Tibial nerve (tissue), 4 donors: ENCODE measurements at regions not wholly inside any gene's neighbourhood (a gene's known extent, or its start where the extent isn't known, plus 50 kb on each side); places are given as distances from the start of the nearest gene placed in this dataset.

Source experiments
- DNase-seq, 2 donors: peaks; one replicate each; pipeline ENCODE4 v3.0.0-alpha.2; 2019; ENCODE audit warnings: low spot score in 2 of 2
- H3K27ac ChIP-seq, 4 donors: fragments of 200-600 bp; sonication (generic) in 3 of 4; one replicate each; pipeline ENCODE4 v1.5.1; 2017 to 2019; ENCODE audit warnings: mild to moderate bottlenecking in 1 of 4
- H3K27me3 ChIP-seq, 2 donors: fragments of 200-600 bp; sonication (generic) in 1 of 2; one replicate each; pipeline versions ENCODE4 v1.5.1 to v1.6.0; 2017 to 2019
- H3K36me3 ChIP-seq, 3 donors: fragments of 200-600 bp; sonication (generic); one replicate each; pipeline ENCODE4 v1.5.1; 2018 to 2019
- H3K4me1 ChIP-seq, 4 donors: fragments of 200-600 bp; sonication (generic) in 3 of 4; one replicate each; pipeline ENCODE4 v1.5.1; 2017 to 2019
- H3K4me3 ChIP-seq, 4 donors: fragments of 200-600 bp; sonication (generic) in 3 of 4; one replicate each; pipeline ENCODE4 v1.5.1; 2017 to 2019; ENCODE audit warnings: mild to moderate bottlenecking in 1 of 4, moderate library complexity in 1 of 4
- H3K9me3 ChIP-seq, 4 donors: fragments of 200-600 bp; sonication (generic) in 3 of 4; one replicate each; pipeline ENCODE4 v1.5.1; 2017 to 2019
- EP300 ChIP-seq, 2 donors: sonication (generic); formaldehyde crosslinking; IDR thresholded peaks; one replicate each; pipeline ENCODE4 v1.6.1; 2017; ENCODE audit warnings: antibody characterized with exemption in 2 of 2, mild to moderate bottlenecking in 1 of 2
- POLR2A ChIP-seq, 2 donors: fragments of 450-650 bp; IDR thresholded peaks; one replicate each; pipeline ENCODE4 v1.6.1; 2017; ENCODE audit warnings: antibody characterized with exemption in 2 of 2, mild to moderate bottlenecking in 2 of 2, moderate library complexity in 2 of 2
- WGBS, 2 donors: methylation state at CpG; one replicate each; pipeline ENCODE4 v1.1.5; 2018; 5-methylcytosine and 5-hydroxymethylcytosine counted together
- TF ChIP-seq, protein P1 (sequence below), 5 experiments: fragments of 200-600 bp in 3 of 5; fragments of 450-650 bp in 2 of 5; sonication (generic) in 3 of 5; IDR thresholded peaks; one replicate each; pipeline ENCODE4 v1.5.1; 2016 to 2019; ENCODE audit warnings: antibody characterized with exemption in 5 of 5, mild to moderate bottlenecking in 3 of 5, moderate library complexity in 2 of 5

DNA sequence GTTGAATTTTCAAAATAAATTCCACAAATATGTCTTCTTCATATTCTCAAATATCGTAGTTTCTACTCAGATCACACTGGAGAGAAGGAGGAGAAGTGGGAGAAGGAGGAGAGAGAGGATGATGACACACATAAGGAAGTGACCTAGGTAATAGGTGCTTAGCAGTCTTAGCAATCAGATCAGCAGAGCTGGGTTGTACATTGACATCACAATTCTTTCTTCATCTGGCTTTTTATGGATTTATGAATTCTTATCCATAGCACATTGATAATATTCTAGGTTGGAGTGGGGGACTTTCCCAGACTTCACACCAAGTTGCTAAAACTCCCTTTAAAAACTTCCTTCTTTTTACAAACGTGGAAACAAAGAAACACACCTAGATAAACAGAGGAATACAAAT lies 86.9 kb downstream of the FGF9 start:
- H3K4me1 ChIP-seq = no peaks in the 10 kb centered on the region
- H3K27ac ChIP-seq = no peak overlapping the region
- no peaks in the 10 kb centered on the region for H3K36me3 ChIP-seq
- no peak overlapping the region for H3K4me3 ChIP-seq
- H3K27me3 ChIP-seq = no peaks in the 10 kb centered on the region
- whole genome bisulfite sequencing, 2 donors = 67 to 78% methylated on average over 2 of the region's 2 CpGs
- no peak for TF ChIP-seq EP300 (IDR thresholded peaks at IDR 0.05)
- TF ChIP-seq, protein P1, sequence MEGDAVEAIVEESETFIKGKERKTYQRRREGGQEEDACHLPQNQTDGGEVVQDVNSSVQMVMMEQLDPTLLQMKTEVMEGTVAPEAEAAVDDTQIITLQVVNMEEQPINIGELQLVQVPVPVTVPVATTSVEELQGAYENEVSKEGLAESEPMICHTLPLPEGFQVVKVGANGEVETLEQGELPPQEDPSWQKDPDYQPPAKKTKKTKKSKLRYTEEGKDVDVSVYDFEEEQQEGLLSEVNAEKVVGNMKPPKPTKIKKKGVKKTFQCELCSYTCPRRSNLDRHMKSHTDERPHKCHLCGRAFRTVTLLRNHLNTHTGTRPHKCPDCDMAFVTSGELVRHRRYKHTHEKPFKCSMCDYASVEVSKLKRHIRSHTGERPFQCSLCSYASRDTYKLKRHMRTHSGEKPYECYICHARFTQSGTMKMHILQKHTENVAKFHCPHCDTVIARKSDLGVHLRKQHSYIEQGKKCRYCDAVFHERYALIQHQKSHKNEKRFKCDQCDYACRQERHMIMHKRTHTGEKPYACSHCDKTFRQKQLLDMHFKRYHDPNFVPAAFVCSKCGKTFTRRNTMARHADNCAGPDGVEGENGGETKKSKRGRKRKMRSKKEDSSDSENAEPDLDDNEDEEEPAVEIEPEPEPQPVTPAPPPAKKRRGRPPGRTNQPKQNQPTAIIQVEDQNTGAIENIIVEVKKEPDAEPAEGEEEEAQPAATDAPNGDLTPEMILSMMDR (IDR thresholded peaks at IDR 0.05) = no peak
- TF ChIP-seq POLR2A (IDR thresholded peaks at IDR 0.05) = no peak
- no peaks in the 10 kb centered on the region for H3K9me3 ChIP-seq
- DNase-seq = no peak

DNA sequence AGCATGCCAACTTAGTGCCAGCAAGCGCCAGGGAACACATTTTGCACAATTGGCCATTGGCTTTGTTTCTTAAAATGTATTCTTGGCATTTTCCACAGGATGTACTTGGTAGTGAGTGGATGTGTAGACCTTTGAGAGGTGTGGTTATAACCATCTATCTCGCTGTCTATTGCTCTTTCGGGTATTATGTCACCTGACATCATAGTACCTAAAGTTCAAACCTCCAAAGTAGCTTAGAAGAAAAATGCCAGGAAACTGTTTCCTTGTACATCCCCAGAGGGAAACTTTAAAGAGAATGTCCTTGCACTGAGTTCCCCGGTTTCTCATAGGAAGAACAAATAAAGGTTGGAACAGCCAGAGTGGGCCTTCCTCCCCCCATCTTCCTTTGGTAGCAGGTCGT lies 87.6 kb downstream of the FGF9 start:
- WGBS, 2 donors = 78 to 81% methylated on average over 5 of the region's 5 CpGs
- no peak overlapping the region for H3K27ac ChIP-seq
- no peaks in the 10 kb centered on the region for H3K4me1 ChIP-seq
- TF ChIP-seq EP300 (IDR thresholded peaks at IDR 0.05) = no peak
- TF ChIP-seq, protein P1 (IDR thresholded peaks at IDR 0.05) = no peak
- no peak for TF ChIP-seq POLR2A (IDR thresholded peaks at IDR 0.05)
- no peaks in the 10 kb centered on the region for H3K36me3 ChIP-seq
- no peaks in the 10 kb centered on the region for H3K27me3 ChIP-seq
- H3K4me3 ChIP-seq = no peak overlapping the region
- H3K9me3 ChIP-seq = no peaks in the 10 kb centered on the region
- no peak for DNase-seq

DNA sequence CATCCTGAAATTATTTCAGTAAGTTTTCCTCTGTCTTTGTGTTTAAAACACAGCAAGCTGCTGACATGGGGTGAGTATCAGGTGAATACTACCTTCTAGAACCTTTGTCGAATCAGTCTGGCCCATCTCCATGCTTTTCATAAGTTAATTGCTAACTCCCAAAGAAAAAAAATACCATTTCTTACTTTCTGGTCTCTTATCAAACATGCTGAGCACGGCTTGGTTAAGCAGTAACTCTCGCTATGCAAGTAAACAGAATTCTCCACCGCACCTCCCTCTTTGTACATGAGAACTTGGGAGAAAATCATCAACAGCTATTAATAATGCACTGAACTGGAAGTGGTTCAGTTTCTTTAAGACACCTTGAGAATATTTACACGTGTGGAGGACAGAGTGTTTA lies 88.6 kb downstream of the FGF9 start:
- no peaks in the 10 kb centered on the region for H3K4me1 ChIP-seq
- no peak overlapping the region for H3K27ac ChIP-seq
- H3K36me3 ChIP-seq = no peaks in the 10 kb centered on the region
- no peak overlapping the region for H3K4me3 ChIP-seq
- 63 to 82% methylated on average over 5 of the region's 5 CpGs for WGBS, 2 donors
- DNase-seq = no peak
- H3K27me3 ChIP-seq = no peaks in the 10 kb centered on the region
- no peaks in the 10 kb centered on the region for H3K9me3 ChIP-seq
- TF ChIP-seq EP300 (IDR thresholded peaks at IDR 0.05) (no peak), POLR2A (IDR thresholded peaks at IDR 0.05) (no peak)
- TF ChIP-seq, protein P1 (IDR thresholded peaks at IDR 0.05) = no peak

DNA sequence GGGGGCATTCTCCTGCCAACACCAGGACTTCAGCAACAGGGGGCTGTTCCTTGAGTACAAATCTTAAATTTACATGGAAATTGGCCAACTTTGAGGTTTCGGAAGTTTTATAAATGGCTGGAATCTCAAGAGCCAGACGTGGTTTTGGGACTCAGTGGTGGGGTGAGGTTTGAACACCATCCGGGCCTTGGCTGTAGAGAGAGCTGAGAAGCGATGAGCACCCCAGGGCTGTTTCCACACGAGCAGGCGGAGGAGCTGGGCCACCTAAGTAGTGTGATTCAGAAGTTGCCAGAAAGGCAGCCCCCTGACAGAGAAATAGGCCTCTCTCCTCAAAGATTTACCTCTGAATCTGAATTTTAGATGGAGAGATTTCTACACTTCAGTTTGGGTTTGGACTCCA lies 89.0 kb downstream of the FGF9 start:
- no peaks in the 10 kb centered on the region for H3K9me3 ChIP-seq
- H3K27me3 ChIP-seq = no peaks in the 10 kb centered on the region
- H3K4me1 ChIP-seq = no peaks in the 10 kb centered on the region
- DNase-seq = no peak
- H3K4me3 ChIP-seq = no peak overlapping the region
- H3K27ac ChIP-seq = no peak overlapping the region
- no peaks in the 10 kb centered on the region for H3K36me3 ChIP-seq
- TF ChIP-seq EP300 (IDR thresholded peaks at IDR 0.05) = no peak
- WGBS, 2 donors = 73 to 78% methylated on average over 6 of the region's 6 CpGs

DNA sequence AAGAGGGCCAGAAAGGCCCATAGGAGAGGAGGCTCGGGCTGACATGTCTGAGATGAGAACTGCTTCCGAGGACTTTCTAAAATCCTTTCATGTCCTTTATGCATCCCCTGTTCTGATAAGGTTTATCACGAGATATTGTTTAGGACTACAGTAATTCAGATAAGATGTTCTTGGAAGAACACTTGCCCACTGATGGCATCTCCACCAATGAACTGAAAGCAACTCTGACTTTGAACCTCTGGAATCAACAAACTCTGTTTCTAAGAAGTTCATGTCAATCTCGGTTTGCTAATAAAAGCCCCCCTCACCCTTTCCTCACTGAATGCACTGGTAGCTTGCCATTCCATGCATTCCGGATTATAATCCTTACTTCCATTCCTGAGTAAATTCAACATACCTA lies 90.9 kb downstream of the FGF9 start:
- no peak for TF ChIP-seq POLR2A (IDR thresholded peaks at IDR 0.05)
- no peak for TF ChIP-seq EP300 (IDR thresholded peaks at IDR 0.05)
- TF ChIP-seq, protein P1 (IDR thresholded peaks at IDR 0.05) = no peak
- Histone ChIP-seq H3K27ac (no peak overlapping the region), H3K36me3 (no peaks in the 10 kb centered on the region), H3K27me3 (no peaks in the 10 kb centered on the region), H3K9me3 (no peaks in the 10 kb centered on the region), H3K4me3 (no peak overlapping the region), H3K4me1 (no peaks in the 10 kb centered on the region)
- WGBS, 2 donors = 79 to 88% methylated on average over 5 of the region's 5 CpGs
- no peak for DNase-seq

DNA sequence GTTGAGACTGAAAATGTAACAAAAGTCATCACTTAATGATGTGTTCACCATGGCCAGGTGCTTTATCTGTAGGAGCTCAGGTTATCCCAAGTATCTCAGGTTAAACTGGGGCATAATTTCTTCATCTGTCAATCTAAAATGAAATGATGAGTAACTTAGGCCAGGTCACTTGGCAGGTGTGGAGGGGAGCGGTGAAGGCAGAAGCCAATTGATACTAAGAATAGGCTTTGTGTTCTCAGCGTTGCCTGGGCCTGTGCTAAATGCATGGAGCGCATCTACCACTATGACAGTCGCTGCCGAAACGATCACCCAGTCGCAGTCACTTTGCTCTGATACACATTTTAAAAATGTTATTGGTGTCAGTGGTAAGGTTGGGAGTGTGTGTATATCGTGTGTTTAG lies 91.6 kb downstream of the FGF9 start:
- 94 to 98% methylated on average over 8 of the region's 8 CpGs for WGBS, 2 donors
- DNase-seq = no peak
- Histone ChIP-seq H3K36me3 (no peaks in the 10 kb centered on the region), H3K27ac (no peak overlapping the region), H3K27me3 (no peaks in the 10 kb centered on the region), H3K4me1 (no peaks in the 10 kb centered on the region), H3K9me3 (no peaks in the 10 kb centered on the region), H3K4me3 (no peak overlapping the region)
- TF ChIP-seq EP300 (IDR thresholded peaks at IDR 0.05) (no peak), POLR2A (IDR thresholded peaks at IDR 0.05) (no peak)
- TF ChIP-seq, protein P1 (IDR thresholded peaks at IDR 0.05) = no peak
